HG03108 (cell line): ENCODE measurements at regions not wholly inside any gene's neighbourhood (a gene's known extent, or its start where the extent isn't known, plus 50 kb on each side); places are given as distances from the start of the nearest gene placed in this dataset.

ENCODE experiments used
- ATAC-seq: cut with Tn5 transposase; IDR thresholded peaks from one replicate; pipeline ENCODE4 v1.9.1; 2021; ENCODE audit warnings: moderate library complexity; ENCODE audit not compliant: unreplicated experiment

- no peak for ATAC-seq
Observed at GRCh38 chr3:82942041-82942440, 1180.6 kb upstream of the GBE1 start.

GRCh38 chr3:82940124-82940523 is 1178.7 kb upstream of the GBE1 start:
- ATAC-seq: no peak

GRCh38 chr3:82939491-82940097 is 1178.1 kb upstream of the GBE1 start:
- no peak for ATAC-seq

DNA sequence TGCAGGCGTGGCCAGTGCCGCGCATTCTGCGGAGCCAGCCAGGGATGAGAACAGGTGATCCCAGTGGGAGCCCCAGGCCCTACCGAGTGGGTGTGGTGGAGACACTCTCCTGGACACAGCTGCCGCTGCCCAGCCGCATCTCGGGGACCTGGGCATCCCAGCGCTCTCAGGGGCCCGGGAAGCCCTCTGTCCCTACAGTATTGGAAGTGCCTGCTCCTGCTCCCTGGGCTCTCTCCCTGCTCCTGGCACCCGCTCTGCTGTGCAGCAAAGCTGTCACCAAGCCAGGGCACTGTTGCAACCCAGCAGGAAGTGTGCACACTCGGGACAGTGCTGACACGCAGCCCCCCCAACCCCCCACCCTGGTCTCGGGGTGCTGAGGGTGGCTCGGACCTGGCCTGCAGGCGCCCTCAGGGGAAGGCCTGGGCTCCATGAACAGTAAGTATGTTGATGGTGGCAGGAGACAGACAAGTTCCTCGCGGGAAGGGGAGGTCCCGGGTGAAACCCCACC is 1177.4 kb upstream of the GBE1 start:
- no peak for ATAC-seq

GRCh38 chr3:82927309-82928253 is 1166.1 kb upstream of the GBE1 start:
- ATAC-seq: no peak

GRCh38 chr3:82891028-82891427 is 1129.6 kb upstream of the GBE1 start:
- no peak for ATAC-seq

DNA sequence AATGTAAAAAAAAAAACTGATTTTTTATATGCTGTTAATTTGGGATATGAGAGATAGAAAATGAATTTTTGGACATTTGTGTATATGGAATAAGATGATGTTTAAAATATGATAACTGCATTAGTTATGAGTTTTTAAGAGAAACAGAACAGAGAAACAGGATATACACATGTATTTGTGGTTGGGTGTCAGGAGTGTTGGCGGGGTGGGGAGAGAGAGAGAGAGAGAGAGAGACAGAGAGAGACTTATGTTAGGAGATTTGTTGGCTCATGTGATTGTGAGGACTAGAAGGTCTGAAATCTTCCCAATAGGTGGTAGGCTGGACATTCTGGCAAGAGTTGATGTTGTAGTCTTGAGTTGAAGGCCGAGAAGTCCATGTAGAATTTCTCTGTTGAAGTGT is 1121.6 kb upstream of the GBE1 start:
- no peak for ATAC-seq

DNA sequence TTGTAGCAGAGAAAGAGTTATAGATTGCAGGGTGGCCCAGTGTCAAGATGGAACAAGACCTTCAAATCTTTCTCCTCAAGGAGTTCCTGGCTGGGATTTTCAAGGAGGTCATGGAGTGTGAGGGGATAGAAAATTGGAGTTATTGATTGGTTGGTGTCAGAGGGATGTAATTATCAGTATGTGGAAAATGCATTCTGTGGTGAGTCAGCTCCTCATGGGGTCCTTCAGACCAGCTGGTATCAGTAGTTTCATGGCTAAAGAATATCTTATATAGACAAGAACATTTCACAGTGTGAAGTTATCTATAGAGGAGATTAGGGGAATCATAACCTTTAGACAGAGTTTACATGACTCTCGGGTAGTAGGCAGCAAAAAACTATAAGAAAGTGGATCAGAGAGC is 1114.0 kb upstream of the GBE1 start:
- no peak for ATAC-seq

DNA sequence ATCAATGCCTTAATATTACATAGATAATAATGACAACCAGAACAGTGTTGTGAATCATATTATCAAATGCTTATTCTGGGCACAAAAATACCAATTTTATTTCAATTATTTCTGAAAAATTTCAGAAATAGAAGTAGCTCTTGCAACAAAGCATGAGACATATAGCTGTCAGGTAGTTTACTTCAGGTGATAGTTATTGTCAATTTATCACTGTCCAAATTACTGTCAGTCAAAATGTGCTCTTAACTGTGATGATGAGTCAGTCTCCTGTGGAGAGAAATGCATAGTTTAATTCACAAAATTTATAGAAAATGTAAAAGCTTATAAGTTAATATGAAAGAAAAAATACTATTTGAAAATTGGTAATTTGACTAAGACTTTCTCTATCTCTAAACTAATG is 1078.4 kb upstream of the GBE1 start:
- no peak for ATAC-seq

GRCh38 chr3:82834098-82834497 is 1072.7 kb upstream of the GBE1 start:
- ATAC-seq: no peak

- ATAC-seq: no peak
Observed at GRCh38 chr3:82824491-82824890, 1063.0 kb upstream of the GBE1 start.

DNA sequence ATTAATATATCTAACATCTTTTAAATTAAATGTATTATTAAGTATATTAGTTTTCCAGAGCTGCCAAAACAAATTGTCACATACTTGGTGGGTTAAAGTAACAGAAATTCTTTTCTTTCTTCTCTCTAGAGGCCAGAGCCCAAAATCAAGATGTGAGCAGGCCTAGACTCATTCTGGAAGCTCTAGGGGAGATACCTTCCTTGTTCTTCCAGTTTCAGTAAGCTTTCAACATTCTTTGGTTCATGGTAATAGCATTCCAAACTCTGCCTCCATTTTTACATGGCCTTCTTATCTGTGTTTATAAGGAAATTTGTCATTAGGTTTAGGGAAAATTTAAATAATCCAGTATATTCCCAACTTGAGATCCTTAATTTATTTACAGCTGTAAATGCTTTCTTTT is 1054.6 kb upstream of the GBE1 start:
- no peak for ATAC-seq

DNA sequence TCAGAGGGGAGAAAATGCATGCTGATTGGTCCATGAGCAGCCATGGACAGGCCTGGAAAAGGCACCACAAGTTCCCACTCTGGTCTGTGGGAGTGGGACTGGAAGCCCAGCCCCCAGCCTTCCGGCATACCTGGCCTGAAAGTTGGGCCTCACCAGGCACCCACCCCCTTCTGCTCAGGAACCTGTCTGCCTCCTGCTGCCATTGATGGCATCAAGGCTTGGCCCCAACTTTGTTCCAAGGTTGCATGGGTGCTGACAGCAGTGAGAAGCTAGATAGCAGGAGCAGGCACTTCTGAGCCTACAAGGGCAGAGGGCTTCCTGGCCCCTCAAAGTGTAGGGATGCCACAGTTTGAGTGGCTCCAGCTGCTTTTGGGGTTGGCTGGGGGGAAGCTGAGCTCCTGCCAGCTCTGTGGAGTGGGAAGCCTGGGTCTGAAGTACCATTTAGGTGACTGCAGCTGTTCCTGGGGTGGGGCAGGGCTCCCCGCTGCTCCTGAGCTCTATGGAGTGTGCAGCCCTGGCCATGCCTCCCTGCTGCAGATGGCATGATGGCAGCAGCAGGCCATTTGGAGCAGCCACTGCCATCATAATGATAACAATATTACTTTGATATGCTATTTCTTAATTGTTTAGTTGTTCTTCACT is 1054.1 kb upstream of the GBE1 start:
- ATAC-seq: no peak

GRCh38 chr3:82814660-82815059 is 1053.2 kb upstream of the GBE1 start:
- ATAC-seq: no peak

DNA sequence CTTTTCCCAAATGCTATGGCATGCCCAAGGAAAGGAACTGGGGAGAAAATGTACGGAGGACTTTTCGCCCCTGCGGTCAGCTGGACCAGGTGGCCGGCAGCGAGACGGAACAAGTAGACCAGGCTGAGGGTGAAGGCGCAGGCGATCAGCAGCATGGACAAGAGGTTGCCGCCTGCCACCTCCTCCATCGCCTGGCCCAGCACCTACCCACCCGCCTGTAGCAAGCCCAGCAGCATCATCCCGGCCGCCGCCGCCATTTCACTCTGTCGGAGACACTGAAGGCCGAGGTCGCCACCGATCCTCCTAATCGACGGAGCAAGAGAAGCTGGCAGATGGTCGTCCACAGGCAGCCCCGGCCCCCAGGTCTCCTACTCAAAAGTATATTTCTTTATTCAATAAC is 1046.3 kb upstream of the GBE1 start:
- ATAC-seq: no peak

DNA sequence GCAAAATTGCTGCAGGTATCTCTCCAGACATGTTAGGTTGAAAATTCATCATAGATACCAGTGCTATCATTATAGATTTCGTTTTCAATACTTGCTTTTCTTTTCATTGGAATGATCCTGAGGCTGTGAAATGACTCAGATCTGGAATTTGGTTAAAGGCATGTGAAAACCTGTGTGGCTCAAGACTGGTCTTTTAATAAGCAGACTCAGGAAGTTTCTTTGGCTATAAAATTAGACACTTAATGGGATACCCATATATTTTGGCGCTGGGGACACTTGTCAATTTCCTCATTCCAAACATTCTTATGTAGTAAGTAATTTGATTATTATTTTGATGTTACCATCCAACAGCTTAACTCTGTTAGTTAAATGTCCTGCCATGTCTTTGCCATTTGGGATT is 1041.1 kb upstream of the GBE1 start:
- no peak for ATAC-seq

- ATAC-seq: no peak
Observed at GRCh38 chr3:82800248-82800647, 1038.8 kb upstream of the GBE1 start.

GRCh38 chr3:82796765-82797164 is 1035.3 kb upstream of the GBE1 start:
- no peak for ATAC-seq

GRCh38 chr3:82791241-82791640 is 1029.8 kb upstream of the GBE1 start:
- no peak for ATAC-seq

DNA sequence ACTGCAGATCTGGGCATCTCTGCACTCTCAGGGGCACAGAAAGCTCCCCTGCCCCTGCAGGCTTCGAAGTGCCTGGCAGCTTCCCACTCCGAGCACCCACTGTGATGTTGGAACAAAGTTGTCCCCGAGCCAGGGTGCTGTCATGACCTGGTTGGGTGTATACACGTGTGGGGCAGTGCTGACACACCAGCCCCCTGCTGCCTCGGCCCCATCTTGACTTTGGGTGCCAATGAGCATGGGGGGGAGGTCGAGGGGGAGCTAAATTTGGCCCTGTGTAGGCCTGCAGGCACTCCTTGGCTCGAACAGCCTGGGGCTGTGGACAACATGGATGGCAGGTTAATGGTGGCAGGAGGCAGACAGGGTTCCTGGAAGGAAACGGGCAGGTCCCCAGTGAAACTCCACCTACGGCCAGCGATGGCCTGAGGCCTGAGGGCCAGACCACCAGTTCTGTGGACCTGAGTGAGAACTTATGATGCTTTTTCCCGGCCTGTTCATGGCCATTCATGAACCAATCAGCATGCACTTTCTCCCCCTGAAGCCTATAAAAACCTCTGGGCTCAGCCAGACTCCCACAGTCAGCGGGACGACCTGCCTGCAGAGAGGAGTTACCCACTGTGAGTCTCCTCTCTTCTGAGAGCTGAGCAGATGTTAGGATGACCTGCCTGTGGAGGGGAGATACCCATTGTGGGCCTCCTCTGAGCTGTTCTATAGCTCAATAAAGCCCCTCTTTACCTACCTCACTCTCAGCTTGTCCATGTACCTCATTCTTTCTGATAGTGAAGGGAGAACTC is 1029.1 kb upstream of the GBE1 start:
- ATAC-seq: no peak

DNA sequence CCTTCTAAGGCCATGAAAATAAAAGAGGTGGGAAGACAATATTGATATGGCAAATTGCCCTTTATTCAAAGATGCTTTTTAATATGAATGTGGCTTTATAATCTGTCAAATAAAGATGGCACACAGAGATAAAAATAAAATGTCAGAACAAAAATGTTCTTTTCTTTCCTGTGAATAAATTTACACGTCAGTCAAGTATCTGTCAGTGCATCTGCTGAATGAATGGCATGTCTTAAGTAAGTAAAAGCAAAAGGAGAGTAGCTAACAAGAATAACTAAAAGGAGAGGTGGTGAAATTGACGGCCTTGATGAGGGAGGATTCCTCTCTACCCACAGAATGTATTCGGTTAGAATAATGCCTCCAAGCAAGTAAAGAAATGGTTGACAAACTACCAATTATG is 1021.7 kb upstream of the GBE1 start:
- ATAC-seq: no peak
